Activated CD4-positive, alpha-beta T cell treated with anti-CD3 and anti-CD28 coated beads, Interleukin-2, amount 50 U/mL, for 4 hours (primary cell): ENCODE measurements at regions not wholly inside any gene's neighbourhood (a gene's known extent, or its start where the extent isn't known, plus 50 kb on each side); places are given as distances from the start of the nearest gene placed in this dataset.

Source experiments
- DNase-seq, 2 experiments: peaks; one replicate each; pipeline ENCODE4 v3.0.0-alpha.2; 2020

GRCh38 chr6:41451515-41452163 lies 94.5 kb upstream of the FOXP4 start:
- DNase-seq, result no peak

DNA sequence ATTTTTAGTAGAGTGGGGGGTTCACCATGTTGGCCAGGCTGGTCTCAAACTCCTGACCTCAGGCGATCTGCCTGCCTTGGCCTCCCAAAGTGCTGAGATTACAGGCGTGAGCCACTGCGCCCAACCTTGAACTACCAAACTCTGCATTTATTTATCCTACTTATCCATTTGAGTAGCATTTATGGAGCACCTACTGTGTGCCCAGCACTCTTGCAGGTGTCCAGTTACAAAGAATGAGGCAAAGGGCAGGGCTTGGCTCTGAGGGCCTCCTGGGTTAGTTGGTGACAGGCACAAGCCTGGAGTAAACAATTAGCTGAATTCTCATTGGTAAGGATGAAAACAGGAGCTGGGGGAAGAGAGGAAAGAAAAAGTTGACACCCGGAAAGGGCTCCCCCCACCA lies 93.4 kb upstream of the FOXP4 start:
- no peak for DNase-seq

DNA sequence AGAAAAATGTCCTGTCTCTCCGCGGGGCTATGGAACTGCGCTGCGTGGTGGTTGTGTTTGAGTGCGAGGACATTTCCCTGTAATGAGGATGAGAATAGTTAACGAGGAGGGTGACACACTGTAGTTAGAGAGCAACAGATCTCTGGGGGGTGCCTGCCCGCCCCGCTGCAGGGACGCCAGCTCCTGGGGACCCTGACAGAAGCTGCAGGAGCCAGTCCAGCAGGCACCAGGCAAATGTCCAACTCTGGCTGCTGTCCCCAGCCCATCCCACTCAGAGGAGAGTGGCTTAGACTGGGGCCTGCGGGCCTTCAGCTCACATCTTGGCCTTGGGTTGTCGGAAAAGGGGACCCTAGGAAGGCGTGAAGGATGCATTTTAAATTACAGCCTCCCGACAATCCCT lies 92.9 kb upstream of the FOXP4 start:
- DNase-seq, result no peak

DNA sequence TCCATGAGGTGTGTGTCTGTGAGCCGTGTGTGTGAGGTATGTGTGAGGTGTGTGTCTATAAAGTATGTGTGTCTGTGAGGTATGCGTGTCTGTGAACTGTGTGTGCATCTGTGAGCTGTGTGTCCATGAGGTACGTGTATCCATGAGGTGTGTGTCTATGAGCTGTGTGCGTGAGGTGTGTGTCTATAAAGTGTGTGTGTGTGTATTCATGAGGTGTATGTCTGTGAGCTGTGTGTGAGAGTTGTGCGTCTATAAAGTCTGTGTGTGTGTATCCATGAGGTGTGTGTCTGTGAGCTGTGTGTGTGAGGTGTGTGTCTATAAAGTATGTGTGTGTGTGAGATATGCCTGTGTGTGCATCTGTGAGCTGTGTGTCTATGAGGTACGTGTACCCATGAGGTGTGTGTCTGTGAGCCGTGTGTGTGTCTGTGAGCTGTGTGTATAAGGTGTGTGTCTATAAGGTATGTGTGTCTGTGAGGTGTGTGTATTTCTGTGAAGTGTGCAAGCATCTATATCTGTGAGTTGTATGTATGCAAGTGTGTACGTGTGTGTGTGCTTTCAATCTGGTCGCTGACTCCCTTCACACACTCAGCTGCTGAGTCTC lies 91.9 kb upstream of the FOXP4 start:
- no peak for DNase-seq

DNA sequence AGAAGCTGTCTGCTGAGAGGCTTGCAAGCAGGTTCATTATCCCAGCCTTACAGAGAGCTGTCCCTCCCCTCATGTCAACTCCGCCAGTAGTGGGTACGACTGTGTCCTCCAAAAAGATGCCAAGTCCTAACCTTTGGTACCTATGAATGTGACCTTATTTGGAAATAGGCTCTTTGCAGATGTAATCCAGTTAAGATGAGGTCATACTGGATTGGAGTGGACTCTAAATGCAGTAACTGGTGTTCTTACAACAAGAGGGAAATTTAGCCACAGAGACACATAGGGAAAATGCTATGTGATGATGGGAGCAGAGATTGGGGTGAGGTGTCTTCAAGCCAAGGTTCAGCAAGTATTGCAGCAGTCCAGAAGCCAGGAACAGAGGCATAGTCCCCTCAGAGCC lies 90.8 kb upstream of the FOXP4 start:
- no peak for DNase-seq

DNA sequence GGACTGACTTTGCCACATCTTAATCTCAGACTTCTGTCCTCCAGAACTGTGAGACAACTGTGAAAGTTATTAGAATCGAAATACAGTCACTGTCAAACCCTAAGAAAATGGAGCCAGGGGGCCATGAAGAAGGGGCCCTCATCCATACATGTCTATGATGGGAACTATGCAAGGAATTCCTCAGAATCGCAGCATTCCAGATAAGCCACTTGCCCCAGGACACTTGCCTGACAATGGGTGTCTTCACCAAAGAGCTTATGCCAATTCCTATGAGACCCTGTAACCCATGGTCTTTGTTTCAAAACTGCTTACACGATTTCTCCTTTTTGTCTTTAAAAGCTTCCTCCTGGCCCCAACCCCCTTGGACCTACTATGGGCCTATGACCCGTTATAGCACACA lies 90.4 kb upstream of the FOXP4 start:
- no peak for DNase-seq

GRCh38 chr6:41457303-41457670 lies 88.9 kb upstream of the FOXP4 start:
- no peak for DNase-seq

DNA sequence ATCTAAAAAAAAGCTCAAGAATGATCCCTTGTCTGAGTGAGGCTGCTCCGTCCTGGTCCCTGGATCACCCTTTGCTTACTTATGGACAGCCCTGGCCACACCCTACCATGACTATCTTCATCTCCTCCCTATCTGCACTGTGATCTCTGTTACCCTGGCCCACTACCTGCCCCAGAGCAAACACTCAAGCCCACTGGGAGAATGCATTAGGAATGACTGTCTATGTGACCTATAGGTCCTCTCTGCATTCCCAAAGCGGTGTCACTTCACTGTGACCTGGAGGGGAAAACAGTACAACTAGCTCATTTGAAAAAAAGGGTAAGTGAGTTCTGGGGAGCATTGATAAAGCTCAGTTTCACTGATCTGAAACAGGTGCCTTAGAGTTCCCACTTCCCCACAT lies 86.4 kb upstream of the FOXP4 start:
- no peak for DNase-seq

- no peak for DNase-seq
Measured at GRCh38 chr6:41460742-41461336, 85.3 kb upstream of the FOXP4 start.

GRCh38 chr6:41462033-41462432 lies 84.1 kb upstream of the FOXP4 start:
- DNase-seq, result no peak

DNA sequence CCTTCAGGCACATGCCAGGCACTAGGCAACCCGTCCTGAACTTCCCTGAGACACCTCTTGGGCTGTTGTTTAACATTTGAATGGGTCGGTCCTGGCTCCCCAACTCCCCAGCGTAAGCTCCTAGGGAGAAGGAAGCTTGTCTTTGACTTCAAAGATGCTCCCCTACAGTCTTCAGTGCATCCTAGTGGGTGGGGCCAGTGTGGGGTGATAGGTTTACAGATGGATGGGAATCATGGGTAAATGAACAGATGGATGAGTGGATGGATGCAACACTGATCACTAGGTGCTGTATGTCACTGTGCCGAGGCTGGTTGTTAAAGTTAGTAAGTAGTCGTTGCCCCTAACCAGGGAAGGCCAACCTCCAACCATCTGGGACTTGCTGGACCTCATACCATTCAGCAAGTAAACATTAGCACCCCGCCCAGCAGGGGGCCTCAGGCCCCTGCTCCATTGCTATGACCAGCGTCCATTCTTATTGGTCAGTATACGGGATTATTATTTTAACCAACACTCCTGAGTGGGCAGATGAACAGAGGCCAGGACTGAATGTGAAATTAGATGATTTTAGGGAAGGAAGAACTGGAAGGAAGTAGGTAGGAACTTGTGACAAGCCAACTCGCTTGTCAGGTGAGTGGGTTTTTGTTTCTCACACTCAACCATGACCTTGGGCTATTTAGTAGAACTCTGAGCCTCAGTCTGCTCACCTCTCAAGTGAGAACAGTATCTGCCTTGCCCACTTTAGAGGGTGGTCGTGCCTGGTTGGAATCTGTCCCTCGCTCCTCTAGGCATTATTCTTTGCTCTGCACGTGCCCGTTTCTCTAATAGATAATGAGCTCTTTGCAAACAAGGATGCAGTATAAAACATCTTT lies 82.9 kb upstream of the FOXP4 start:
- no peak for DNase-seq

DNA sequence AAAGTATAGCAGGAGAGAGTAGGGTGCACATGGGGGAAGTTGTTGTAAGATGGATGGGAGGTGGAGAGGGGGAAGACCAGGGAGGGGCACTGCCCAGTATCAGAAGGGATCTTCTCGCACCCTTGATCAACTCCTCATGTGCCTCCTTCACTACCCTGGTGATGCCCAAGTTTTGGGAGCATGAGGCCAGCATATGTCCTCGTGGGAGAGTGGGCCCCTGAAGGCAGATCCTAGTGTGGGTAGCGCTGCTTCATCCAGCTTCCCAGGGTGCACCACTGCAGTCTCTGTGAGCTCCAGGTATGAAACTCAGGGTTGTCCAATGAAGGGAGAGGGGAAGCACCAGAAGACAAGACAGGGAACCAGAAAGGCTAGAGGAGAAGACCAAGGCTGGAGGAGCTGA lies 82.2 kb upstream of the FOXP4 start:
- DNase-seq, result no peak

GRCh38 chr6:41464481-41464880 lies 81.7 kb upstream of the FOXP4 start:
- no peak for DNase-seq

- DNase-seq, result no peak
Measured at GRCh38 chr6:41466437-41466990, 79.7 kb upstream of the FOXP4 start.

DNA sequence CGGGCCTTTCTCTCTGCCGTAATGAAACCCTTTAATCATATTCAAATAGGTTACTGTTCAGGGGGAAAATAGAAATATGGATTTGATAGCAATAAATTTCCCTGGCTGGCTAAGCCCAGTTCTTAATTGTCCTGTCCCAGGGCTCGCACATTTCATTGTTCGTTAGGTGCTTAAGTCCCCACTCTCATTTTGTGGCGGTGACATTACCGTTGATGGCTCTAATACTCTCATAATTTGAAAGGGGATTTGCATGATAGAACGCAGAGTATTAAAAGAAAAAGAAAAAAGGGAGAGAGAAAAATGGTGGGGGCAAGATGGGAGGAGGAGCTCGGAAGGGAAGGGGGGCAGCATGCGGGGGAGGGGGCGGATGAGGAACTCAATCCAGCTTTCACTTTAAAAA lies 79.1 kb upstream of the FOXP4 start:
- DNase-seq, result no peak

DNA sequence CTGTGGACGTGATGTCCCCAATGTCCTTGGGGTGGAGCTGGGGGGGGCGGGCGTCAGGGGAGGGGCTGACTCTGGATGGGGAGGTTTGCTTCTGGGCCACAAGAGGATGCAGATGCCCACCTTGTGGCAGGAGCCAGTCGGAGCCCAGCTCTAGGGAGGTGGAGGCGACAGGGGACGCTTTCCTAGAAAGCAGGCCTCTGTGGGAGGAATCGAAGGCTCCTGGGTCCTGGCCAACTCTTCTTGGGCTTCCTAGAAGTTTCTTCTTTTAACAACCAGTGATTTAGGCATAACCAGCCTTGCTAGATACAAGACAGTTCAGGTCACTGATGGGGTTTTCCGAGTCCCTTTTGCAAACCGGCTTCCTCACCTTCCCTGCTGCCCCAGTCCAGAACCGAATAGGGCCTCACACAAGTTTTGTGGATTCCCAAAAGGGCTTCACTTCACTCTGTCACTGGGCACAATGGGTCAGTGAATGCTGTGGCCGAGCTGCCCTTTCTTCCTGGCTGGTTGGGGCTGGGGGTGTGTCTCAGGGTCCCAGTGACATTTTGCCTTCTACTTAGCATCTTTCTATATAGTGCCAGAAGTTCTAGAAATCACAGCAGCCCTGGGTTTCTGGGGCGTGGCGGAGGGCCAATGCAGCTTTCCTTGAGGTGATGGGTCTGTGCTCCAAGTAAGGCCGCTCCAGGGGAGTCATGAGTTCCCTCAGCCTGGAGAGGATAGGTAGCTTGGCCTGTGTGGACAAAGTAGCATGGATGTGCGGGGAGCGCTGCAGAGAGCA lies 78.4 kb upstream of the FOXP4 start:
- DNase-seq, result no peak

- DNase-seq, result no peak
Measured at GRCh38 chr6:41469156-41470028, 76.8 kb upstream of the FOXP4 start.

DNA sequence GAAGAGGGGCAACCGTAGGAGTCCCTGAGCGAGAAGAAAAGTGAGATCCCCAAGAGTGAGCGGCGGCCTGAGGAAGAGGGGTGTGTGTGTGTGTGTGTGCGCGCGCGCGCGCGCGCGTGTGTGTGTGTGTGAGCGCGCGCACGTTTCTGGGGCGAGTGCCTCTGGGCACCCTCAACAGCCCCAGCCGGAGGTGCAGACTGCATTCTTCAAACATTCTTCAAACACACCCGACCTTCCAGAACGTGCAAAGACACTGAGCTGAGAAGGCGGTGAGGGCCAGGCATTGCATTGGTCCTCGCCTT lies 76.2 kb upstream of the FOXP4 start:
- DNase-seq, result no peak

DNA sequence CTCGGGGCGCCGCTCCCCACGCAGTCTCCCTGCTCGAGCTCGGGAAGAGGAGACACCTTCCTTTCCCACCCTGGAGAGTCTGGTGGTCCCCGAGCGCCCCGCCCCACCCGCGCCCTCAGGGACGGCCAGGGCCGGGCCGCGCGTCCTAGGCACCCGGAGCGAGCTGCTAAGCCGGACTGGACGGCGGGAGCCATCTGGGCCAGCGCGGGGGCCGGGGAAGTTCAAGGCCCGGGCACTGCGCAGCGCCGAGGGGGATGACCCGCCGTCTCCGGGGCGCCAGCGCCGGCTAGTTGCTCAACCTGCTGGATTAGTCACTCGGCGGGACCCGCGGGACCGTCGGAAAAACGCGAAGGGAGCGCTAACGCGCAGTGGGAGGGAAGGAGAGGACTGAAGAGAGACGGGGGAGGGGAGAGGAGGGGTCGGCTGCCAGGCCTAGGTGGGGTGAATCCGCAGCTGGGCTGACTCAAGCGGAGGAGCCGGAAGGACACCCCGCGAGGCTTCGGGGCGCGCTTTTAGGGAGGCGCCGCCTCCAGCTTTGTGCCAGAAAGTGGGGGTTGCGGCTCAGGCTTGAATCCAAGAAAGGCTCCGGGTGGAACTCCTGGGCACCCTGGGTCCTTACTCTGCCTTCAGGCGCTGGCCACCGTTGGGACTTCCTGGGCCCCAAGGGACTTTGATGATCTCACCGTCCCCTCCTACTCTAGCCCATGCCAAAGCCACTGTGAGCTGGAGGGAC lies 75.7 kb upstream of the FOXP4 start:
- DNase-seq, result no peak

GRCh38 chr6:41471064-41471895 lies 74.9 kb upstream of the FOXP4 start:
- DNase-seq, result no peak
